Skeletal muscle satellite cell (primary cell): ENCODE measurements at regions not wholly inside any gene's neighbourhood (a gene's known extent, or its start where the extent isn't known, plus 50 kb on each side); places are given as distances from the start of the nearest gene placed in this dataset.

Experiments
- H3K27me3 ChIP-seq: 2 replicates; pipeline ENCODE4 v1.7.0; 2013; ENCODE audit warnings: low read length; ENCODE audit not compliant: control insufficient read depth, insufficient read depth
- H3K36me3 ChIP-seq: 2 replicates; pipeline ENCODE4 v1.7.0; 2013; ENCODE audit warnings: mild to moderate bottlenecking, control low read depth, low read length; ENCODE audit not compliant: insufficient read depth
- H3K4me1 ChIP-seq: 2 replicates; pipeline ENCODE4 v1.7.0; 2013; ENCODE audit warnings: low read length; ENCODE audit not compliant: control insufficient read depth, insufficient read depth
- H3K4me2 ChIP-seq: 2 replicates; pipeline ENCODE4 v1.7.0; 2013; ENCODE audit warnings: mild to moderate bottlenecking, low read length
- H3K4me3 ChIP-seq: 2 replicates; pipeline ENCODE4 v1.7.0; 2013; ENCODE audit warnings: low read length
- H3K9ac ChIP-seq: 2 replicates; pipeline ENCODE4 v1.7.0; 2013; ENCODE audit warnings: mild to moderate bottlenecking, low read depth, low read length, moderate library complexity
- H3K9me3 ChIP-seq: replicated peaks from 2 replicates; pipeline ENCODE4 v1.7.0; 2013; ENCODE audit warnings: mild to moderate bottlenecking, control low read depth, low read length

DNA sequence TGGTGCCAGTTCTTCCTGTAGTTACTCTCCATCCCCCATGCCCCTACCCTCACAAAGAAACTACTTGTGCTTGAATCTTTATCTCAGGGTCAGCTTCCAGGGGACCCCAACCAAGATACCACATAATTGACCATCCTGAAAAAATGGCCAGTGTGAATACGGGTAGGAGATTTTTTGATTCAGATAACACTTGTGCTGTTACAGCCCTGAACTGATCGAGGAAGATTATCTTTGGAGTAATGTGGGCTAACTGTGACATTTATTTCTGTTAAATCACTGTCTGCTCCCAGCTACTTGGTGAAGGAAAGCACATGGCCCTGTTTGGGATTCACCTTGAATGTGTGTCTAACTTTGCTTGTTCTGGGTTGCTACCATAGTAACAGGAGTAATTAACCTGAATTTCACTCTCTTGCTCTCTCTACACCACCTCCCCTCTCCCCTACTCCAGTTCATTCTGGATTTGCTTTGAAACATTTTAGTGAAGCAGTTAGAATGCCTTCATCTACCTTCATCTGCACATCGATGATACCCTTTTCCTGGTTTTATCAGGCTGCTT is 219.6 kb upstream of the CHD6 start:
- Histone ChIP-seq H3K4me1 (no peaks in the 10 kb centered on the region), H3K9me3 (no peaks in the 10 kb centered on the region), H3K27me3 (no peaks in the 10 kb centered on the region), H3K4me3 (no peak overlapping the region), H3K9ac (no peak overlapping the region), H3K36me3 (no peaks in the 10 kb centered on the region), H3K4me2 (no peak overlapping the region)

DNA sequence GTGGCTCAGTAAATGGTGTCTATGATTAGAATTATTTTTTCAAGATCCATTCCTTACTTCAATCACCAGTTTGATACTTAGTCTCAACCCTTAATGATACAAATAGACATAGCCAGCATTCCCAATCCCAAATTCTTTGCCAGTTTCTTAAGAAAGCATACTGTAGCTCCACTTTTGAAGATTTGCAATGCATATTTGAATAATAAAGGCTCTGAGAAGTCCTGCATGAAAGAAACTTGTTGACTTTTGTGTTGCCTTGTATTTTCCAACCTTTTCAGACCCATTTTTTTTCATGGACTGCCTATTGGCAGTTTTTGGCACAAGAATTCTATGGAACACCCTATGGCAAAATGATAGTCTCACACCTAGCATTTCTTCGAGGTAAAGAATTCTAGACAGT is 215.6 kb upstream of the CHD6 start:
- Histone ChIP-seq H3K27me3 (no peaks in the 10 kb centered on the region), H3K4me2 (no peak overlapping the region), H3K4me3 (no peak overlapping the region), H3K4me1 (no peaks in the 10 kb centered on the region), H3K9me3 (no peaks in the 10 kb centered on the region), H3K9ac (no peak overlapping the region), H3K36me3 (no peaks in the 10 kb centered on the region)

DNA sequence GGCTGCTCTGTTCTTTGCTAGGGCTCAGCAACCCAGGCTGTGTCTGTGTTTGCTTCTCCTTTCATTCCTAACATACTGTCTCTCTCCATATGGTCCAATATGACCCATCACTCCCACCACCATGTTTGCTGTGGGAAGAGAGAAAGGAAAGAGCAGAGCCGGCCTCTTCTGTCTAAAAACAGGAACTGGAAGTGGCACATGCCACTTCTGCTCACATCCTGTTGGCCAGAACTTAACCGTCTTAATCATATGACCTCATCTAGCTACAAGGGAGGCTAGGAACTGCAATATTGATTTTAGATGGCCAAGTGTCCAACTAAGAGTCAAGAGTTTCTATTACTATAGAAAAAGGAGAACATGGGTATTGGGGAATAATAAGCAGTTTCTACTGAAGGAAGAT is 212.5 kb upstream of the CHD6 start:
- Histone ChIP-seq H3K9ac (no peak overlapping the region), H3K27me3 (no peaks in the 10 kb centered on the region), H3K36me3 (no peaks in the 10 kb centered on the region), H3K4me3 (no peak overlapping the region), H3K4me2 (no peak overlapping the region), H3K4me1 (no peaks in the 10 kb centered on the region), H3K9me3 (no peaks in the 10 kb centered on the region)

DNA sequence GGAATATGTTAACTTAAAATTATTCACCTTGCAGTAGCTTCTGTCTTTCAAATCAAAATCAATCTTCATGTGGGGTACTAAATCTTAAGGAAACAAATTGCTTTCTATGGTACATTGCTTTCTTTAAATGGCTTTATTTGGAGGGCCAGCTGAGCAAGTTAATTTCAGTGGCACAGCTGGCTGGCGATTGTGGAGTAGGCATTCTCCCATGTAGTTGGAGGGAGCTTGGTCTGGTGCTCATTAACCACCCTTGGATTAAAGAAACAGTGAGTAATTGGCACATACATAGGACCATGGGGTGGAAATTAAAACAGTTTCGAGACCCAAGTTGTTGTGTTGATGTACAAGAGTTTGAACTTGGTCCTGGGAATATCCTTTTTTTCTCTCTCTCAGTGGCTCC is 201.3 kb upstream of the CHD6 start:
- Histone ChIP-seq H3K4me3 (no peak overlapping the region), H3K9me3 (peaks cover 5% of the 10 kb centered on the region), H3K27me3 (no peaks in the 10 kb centered on the region), H3K36me3 (no peaks in the 10 kb centered on the region), H3K4me2 (no peak overlapping the region), H3K4me1 (no peaks in the 10 kb centered on the region), H3K9ac (no peak overlapping the region)

DNA sequence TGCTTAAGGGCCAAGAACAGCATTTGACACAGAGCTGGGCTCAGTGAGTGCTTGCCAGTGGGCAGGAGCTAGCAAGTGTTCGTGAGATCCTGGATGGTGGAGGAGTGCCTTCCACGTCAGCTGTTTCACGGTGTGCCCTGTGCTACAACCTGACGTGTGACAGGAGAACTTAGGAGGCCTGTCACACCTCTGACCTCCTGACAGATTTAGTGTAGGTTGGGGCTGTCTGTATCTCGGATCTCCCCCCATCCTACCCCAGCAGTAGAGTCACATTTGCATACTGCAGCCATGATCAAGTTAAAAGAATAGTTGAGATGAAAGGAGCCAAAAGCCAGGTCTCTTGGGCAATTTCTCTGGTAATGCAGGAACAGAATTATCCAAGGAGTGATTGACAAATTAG is 200.8 kb upstream of the CHD6 start:
- no peak overlapping the region for H3K4me3 ChIP-seq
- no peak overlapping the region for H3K9ac ChIP-seq
- H3K27me3 ChIP-seq, result no peaks in the 10 kb centered on the region
- peaks cover 5% of the 10 kb centered on the region for H3K9me3 ChIP-seq
- no peaks in the 10 kb centered on the region for H3K4me1 ChIP-seq
- H3K36me3 ChIP-seq, result no peaks in the 10 kb centered on the region
- no peak overlapping the region for H3K4me2 ChIP-seq

DNA sequence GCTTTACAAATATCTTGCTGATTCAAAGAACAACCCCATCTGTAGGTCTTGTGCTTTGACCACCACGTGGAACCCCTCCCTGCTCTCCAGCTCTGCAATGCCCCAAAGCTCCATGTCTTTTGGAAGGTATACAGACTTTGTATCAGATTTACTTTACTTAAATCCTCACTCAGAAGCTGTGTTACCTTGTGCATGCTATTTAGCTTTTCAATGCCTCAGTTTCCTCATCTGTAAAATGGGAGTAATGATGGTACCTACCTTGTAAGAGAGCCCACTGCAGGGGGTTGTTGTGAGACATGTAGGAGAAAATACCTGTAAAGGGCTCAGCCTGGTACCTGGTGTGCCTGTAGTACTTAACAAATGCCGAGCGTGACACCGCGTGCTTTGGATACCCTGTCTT is 200.2 kb upstream of the CHD6 start:
- Histone ChIP-seq H3K9me3 (peaks cover 5% of the 10 kb centered on the region), H3K9ac (no peak overlapping the region), H3K36me3 (no peaks in the 10 kb centered on the region), H3K4me2 (no peak overlapping the region), H3K4me3 (no peak overlapping the region), H3K4me1 (no peaks in the 10 kb centered on the region), H3K27me3 (no peaks in the 10 kb centered on the region)

DNA sequence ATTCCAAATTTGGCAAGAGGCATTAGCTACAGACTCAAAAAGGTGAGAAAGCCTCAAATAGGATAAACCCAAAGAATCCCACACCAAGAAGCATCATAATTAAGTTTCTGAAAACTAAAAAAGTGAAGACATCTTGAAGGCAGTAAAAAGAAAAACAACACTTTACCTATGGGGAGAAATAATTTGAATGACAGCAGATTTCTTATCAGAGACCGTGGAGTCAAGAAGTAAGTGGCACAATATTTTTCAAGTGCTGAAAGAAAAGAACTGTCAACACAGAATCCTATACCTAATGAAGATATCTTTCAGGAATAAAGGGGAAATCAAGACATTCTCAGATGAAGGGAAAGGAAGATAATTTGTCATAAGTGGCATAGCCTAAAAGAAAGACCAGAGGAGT is 193.3 kb upstream of the CHD6 start:
- peaks cover 4% of the 10 kb centered on the region for H3K9me3 ChIP-seq
- H3K4me1 ChIP-seq, result no peaks in the 10 kb centered on the region
- no peaks in the 10 kb centered on the region for H3K36me3 ChIP-seq
- no peak overlapping the region for H3K9ac ChIP-seq
- no peaks in the 10 kb centered on the region for H3K27me3 ChIP-seq
- H3K4me3 ChIP-seq, result no peak overlapping the region
- no peak overlapping the region for H3K4me2 ChIP-seq

DNA sequence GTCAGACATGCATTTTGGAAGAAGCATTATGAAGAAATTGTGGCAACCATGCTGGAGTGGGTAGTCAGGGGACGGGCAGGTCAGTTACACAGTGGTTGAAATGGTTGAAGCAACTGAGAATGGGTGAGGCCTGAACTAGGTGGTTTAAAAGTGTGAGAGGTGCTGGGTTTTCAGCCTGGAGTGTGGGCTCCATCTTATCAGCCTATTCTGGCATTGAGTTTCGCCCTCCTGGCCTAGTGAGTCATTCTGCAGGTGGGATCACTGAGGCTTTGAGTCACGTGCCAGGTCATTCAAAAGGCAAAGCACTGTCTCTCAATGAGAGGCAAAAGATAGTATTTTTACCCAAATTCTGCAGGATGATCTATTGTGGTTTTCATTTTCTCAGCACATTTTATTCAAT is 181.9 kb upstream of the CHD6 start:
- Histone ChIP-seq H3K27me3 (no peaks in the 10 kb centered on the region), H3K9ac (no peak overlapping the region), H3K4me1 (no peaks in the 10 kb centered on the region), H3K36me3 (no peaks in the 10 kb centered on the region), H3K4me2 (no peak overlapping the region), H3K9me3 (no peaks in the 10 kb centered on the region), H3K4me3 (no peak overlapping the region)

DNA sequence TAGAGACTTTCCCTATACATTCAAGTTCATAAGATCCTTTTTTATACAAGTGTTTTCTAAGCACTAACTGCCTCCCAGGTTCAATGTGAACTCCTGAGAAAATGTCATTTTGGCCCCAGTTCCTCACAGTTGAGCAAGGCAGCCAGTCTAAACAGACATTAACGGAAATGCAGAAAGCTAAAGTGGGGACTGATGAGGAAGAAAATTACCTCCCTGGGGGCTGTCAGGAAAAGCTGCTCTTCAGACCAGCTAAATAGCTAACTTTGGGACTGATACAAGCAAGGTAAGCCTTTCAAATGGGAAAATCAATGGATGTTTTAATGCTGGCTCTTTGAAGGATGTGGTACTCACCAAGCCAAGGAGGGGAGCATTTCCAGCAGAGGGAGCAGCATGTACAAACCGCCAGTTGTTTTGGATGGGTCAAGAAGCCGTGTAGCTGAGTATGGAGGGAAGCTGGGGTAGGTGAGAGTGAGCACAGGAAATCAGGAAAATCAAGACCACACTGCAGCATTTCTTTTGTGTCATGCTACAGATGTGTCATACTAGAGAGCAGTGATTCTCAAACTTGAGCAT is 180.8 kb upstream of the CHD6 start:
- Histone ChIP-seq H3K27me3 (no peaks in the 10 kb centered on the region), H3K4me3 (no peak overlapping the region), H3K36me3 (no peaks in the 10 kb centered on the region), H3K4me1 (no peaks in the 10 kb centered on the region), H3K9me3 (no peaks in the 10 kb centered on the region), H3K4me2 (no peak overlapping the region), H3K9ac (no peak overlapping the region)

DNA sequence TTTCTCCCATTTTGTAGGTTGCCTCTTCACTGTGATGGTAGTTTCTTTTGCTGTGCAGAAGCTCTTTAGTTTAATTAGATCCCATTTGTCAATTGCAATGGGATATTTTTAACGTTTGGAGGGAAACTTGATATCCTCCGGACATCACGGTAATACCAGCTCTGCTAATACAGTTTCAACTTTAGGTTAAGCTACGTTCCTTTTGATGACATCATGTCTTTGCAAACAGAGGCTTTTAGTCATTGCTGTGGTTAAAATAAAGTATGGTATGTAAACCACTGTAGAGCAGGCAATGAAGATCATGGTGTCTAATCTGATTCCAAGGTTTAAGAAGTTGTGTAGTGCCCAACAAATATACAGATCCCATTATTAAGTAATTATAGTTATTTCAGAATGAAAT is 168.0 kb upstream of the CHD6 start:
- Histone ChIP-seq H3K9me3 (no peaks in the 10 kb centered on the region), H3K27me3 (no peaks in the 10 kb centered on the region), H3K4me2 (no peak overlapping the region), H3K36me3 (no peaks in the 10 kb centered on the region), H3K9ac (no peak overlapping the region), H3K4me3 (no peak overlapping the region), H3K4me1 (no peaks in the 10 kb centered on the region)

DNA sequence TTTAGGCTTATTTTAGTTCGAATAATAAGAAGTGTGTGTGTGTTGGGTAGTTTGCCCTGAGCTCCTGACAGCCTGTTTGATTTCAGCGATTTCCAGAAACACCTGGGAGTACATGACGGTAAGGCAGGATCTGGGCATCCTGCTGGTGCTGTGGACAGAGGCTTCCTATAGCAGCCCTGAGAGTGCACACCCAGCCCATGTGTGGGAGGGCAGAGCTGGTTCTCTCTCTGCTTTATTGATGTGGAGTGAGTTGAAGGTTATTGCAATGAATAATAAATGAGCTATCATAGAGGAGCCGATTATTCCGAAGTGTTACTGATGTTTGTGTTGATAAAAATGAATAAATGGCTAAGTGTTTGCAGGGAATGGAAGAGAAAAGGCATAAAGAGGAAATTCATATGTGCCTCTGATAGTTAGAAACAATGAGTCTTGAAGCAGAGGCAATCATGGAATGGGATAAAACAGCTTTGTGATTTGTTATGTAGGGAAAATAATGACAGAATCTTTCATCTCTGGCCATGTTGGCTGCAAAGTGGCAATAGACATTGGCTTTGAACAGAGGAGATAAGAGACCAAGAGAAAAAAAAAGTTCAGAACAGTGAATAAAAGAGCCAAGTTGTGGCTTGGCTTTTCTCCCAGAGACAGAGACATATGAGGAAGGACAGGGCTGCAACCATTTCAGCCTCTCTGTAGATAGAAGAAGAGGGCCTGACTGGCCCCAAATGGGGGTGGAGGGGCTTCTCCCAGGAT is 166.2 kb upstream of the CHD6 start:
- peaks cover 2% of the 10 kb centered on the region for H3K9me3 ChIP-seq
- no peak overlapping the region for H3K4me3 ChIP-seq
- no peak overlapping the region for H3K4me2 ChIP-seq
- no peaks in the 10 kb centered on the region for H3K27me3 ChIP-seq
- no peak overlapping the region for H3K9ac ChIP-seq
- H3K36me3 ChIP-seq, result no peaks in the 10 kb centered on the region
- H3K4me1 ChIP-seq, result no peaks in the 10 kb centered on the region
